Gastrocnemius medialis (tissue), 4 donors: ENCODE measurements at regions not wholly inside any gene's neighbourhood (a gene's known extent, or its start where the extent isn't known, plus 50 kb on each side); places are given as distances from the start of the nearest gene placed in this dataset.
"Not testable (repeated sequence)": the region's sequence is repeated elsewhere in the genome, so short reads cannot be mapped to it uniquely, and the experiment has no call there.

ENCODE experiments used
- ATAC-seq, 2 donors: fragments of 150-250 bp; one replicate each; pipeline ENCODE4 v1.9.1; 2016
- DNase-seq, 2 donors: peaks; one replicate each; pipeline ENCODE4 v3.0.0-alpha.2; 2019
- H3K27ac ChIP-seq, 4 donors: fragments of 200-600 bp; sonication (generic); 1 replicate in 1 of 4; 2 replicates in 3 of 4; pipeline ENCODE4 v1.5.1; 2016 to 2018; ENCODE audit warnings: mild to moderate bottlenecking in 2 of 4, moderate library complexity in 1 of 4
- H3K27me3 ChIP-seq, 3 donors: fragments of 200-600 bp; sonication (generic) in 2 of 3; 1 replicate in 1 of 3; 2 replicates in 2 of 3; pipeline versions ENCODE4 v1.5.1 to v1.6.0; 2016 to 2019; ENCODE audit warnings: mild to moderate bottlenecking in 1 of 3, moderate library complexity in 1 of 3
- H3K36me3 ChIP-seq, 2 donors: fragments of 200-600 bp; sonication (generic) in 1 of 2; one replicate each; pipeline ENCODE4 v1.5.1; 2017 to 2018
- H3K4me1 ChIP-seq, 2 donors: fragments of 200-600 bp; sonication (generic) in 1 of 2; one replicate each; pipeline ENCODE4 v1.5.1; 2016 to 2017; ENCODE audit warnings: mild to moderate bottlenecking in 2 of 2
- H3K4me3 ChIP-seq, 4 donors: fragments of 200-600 bp; sonication (generic) in 3 of 4; 1 replicate in 1 of 4; 2 replicates in 3 of 4; pipeline ENCODE4 v1.5.1; 2016 to 2019; ENCODE audit warnings: mild to moderate bottlenecking in 2 of 4
- H3K9me3 ChIP-seq, 3 donors: fragments of 200-600 bp; sonication (generic) in 2 of 3; 1 replicate in 1 of 3; 2 replicates in 2 of 3; pipeline ENCODE4 v1.5.1; 2016 to 2019
- POLR2A ChIP-seq, 2 donors: fragments of 450-650 bp; IDR thresholded peaks; one replicate each; pipeline ENCODE4 v1.6.1; 2017; ENCODE audit warnings: antibody characterized with exemption in 2 of 2, mild to moderate bottlenecking in 2 of 2, moderate library complexity in 2 of 2
- in situ Hi-C, 4 donors: fragments of 200-750 bp; cut with MboI; loops; one replicate each; pipeline versions ENCODE4 v1.15.0 to v1.8.0; 2017; ENCODE audit warnings: low sequenced_read_pairs in 4 of 4
- intact Hi-C: fragments of 100-400 bp; cut with DNase I; formaldehyde crosslinking; loops from one replicate; pipeline ENCODE4 v1.15.1; 2023; ENCODE audit warnings: low total_unique reads
- TF ChIP-seq, protein P1 (sequence below), 5 experiments: fragments of 450-650 bp in 3 of 5; fragments of 200-600 bp in 2 of 5; sonication (generic) in 2 of 5; IDR thresholded peaks in 4 of 5; conservative IDR thresholded peaks in 1 of 5; 1 replicate in 4 of 5; 2 replicates in 1 of 5; pipeline ENCODE4 v1.5.1; 2016 to 2019; ENCODE audit warnings: antibody characterized with exemption in 5 of 5, mild to moderate bottlenecking in 3 of 5, moderate library complexity in 3 of 5

DNA sequence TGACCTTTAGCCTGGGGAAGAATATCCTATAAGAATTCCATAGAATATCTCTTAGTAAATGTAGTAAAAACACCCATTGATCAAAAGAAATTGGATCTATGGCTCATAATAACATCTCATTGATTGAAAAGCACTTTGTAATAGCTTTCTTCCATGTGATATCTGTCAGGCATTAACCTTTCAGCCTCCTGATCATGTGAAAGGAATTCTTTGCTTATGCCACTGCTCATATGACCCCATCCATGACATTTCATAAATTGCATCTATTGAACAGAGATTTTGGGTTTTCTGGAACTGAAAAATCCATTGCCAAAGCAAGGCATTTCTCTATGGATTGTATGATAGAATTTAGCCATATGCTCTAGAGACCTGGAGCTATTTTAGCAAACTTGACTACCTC, 519.3 kb upstream of the PFKP start:
- TF ChIP-seq, protein P1, sequence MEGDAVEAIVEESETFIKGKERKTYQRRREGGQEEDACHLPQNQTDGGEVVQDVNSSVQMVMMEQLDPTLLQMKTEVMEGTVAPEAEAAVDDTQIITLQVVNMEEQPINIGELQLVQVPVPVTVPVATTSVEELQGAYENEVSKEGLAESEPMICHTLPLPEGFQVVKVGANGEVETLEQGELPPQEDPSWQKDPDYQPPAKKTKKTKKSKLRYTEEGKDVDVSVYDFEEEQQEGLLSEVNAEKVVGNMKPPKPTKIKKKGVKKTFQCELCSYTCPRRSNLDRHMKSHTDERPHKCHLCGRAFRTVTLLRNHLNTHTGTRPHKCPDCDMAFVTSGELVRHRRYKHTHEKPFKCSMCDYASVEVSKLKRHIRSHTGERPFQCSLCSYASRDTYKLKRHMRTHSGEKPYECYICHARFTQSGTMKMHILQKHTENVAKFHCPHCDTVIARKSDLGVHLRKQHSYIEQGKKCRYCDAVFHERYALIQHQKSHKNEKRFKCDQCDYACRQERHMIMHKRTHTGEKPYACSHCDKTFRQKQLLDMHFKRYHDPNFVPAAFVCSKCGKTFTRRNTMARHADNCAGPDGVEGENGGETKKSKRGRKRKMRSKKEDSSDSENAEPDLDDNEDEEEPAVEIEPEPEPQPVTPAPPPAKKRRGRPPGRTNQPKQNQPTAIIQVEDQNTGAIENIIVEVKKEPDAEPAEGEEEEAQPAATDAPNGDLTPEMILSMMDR (IDR thresholded peaks at IDR 0.05 in 4 of 5, conservative IDR thresholded peaks at IDR 0.05 in 1 of 5) = no peak
- no peak for TF ChIP-seq POLR2A (IDR thresholded peaks at IDR 0.05)
- H3K27me3 ChIP-seq = no peaks in the 10 kb centered on the region
- in situ Hi-C loops (no loop called here), intact Hi-C loops (no loop called here)
- ATAC-seq (no peak), DNase-seq (no peak)
- no peak overlapping the region for H3K27ac ChIP-seq
- H3K4me3 ChIP-seq = no peak overlapping the region
- H3K4me1 ChIP-seq = no peaks in the 10 kb centered on the region
- H3K36me3 ChIP-seq = no peaks in the 10 kb centered on the region
- H3K9me3 ChIP-seq = no peaks in the 10 kb centered on the region

DNA sequence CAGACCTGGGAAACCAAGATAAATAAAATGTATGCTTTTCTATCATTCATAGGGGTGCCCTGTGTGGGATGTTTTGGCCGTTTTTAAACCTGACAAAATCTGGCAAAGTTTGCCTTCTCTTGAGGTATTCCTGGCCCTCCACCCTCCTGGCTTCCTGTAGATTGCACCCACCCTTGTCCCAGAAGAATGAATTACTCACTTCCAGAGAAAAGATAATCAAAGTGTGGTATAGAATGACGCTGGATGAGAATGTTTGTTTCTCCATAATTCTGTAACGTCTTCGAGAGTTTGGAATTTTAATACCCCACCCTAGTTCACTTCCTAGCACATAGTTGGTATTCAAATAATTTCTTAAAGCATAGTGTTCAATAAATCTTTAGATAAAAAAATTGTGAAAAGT, 519.7 kb upstream of the PFKP start:
- in situ Hi-C loops (no loop called here), intact Hi-C loops (no loop called here)
- H3K36me3 ChIP-seq = no peaks in the 10 kb centered on the region
- H3K27ac ChIP-seq = no peak overlapping the region
- TF ChIP-seq, protein P1 (IDR thresholded peaks at IDR 0.05 in 4 of 5, conservative IDR thresholded peaks at IDR 0.05 in 1 of 5) = no peak
- no peak for TF ChIP-seq POLR2A (IDR thresholded peaks at IDR 0.05)
- DNase-seq = no peak
- no peaks in the 10 kb centered on the region for H3K9me3 ChIP-seq
- H3K4me1 ChIP-seq = no peaks in the 10 kb centered on the region
- H3K4me3 ChIP-seq = no peak overlapping the region
- H3K27me3 ChIP-seq = no peaks in the 10 kb centered on the region
- ATAC-seq = no peak

DNA sequence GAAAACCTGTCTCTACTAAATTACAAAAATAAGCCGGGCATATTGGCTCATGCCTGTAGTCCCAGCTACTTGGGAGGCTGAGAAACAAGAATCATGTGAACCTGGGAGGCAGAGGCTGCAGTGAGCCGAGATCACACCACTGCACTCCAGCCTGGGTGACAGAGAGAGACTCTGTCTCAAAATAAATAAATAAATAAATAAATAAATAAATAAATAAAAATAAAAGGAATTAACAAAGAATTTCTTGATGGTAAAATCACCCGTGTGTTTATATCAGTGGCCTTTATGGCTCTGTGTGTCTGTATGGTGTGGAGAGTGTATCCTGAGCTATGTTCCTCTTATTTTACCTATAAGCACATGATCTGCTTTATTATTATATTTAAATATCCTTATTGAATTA, 520.5 kb upstream of the PFKP start:
- in situ Hi-C loops, H3K27me3 ChIP-seq, H3K9me3 ChIP-seq, DNase-seq, H3K36me3 ChIP-seq, H3K4me1 ChIP-seq, intact Hi-C loops, H3K27ac ChIP-seq, ATAC-seq, H3K4me3 ChIP-seq: not testable (repeated sequence)

DNA sequence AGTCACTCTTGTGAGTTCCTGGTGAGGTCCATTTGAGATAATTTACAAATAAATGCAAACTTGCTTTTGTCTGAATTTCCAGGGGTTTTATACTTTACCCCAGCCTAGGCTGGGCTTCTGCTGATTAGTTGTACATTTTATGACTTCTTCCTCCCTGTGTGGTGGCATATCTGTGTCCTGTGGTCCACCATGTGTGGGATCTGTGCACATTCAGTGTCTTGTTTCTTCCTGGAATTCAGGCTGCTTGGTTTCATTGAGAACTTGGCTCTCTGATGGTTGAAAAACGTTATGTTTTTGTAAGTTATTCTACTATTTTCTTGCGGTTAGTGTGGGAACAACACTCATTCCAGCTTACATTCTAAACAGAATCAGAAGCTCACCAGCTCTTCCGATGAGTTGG, 523.4 kb upstream of the PFKP start:
- Histone ChIP-seq H3K4me3 (no peak overlapping the region), H3K27me3 (no peaks in the 10 kb centered on the region), H3K4me1 (no peaks in the 10 kb centered on the region), H3K9me3 (no peaks in the 10 kb centered on the region), H3K36me3 (no peaks in the 10 kb centered on the region), H3K27ac (no peak overlapping the region)
- no peak for ATAC-seq
- no peak for DNase-seq
- in situ Hi-C loops (no loop called here), intact Hi-C loops (no loop called here)
- no peak for TF ChIP-seq POLR2A (IDR thresholded peaks at IDR 0.05)
- TF ChIP-seq, protein P1 (IDR thresholded peaks at IDR 0.05 in 4 of 5, conservative IDR thresholded peaks at IDR 0.05 in 1 of 5) = no peak

DNA sequence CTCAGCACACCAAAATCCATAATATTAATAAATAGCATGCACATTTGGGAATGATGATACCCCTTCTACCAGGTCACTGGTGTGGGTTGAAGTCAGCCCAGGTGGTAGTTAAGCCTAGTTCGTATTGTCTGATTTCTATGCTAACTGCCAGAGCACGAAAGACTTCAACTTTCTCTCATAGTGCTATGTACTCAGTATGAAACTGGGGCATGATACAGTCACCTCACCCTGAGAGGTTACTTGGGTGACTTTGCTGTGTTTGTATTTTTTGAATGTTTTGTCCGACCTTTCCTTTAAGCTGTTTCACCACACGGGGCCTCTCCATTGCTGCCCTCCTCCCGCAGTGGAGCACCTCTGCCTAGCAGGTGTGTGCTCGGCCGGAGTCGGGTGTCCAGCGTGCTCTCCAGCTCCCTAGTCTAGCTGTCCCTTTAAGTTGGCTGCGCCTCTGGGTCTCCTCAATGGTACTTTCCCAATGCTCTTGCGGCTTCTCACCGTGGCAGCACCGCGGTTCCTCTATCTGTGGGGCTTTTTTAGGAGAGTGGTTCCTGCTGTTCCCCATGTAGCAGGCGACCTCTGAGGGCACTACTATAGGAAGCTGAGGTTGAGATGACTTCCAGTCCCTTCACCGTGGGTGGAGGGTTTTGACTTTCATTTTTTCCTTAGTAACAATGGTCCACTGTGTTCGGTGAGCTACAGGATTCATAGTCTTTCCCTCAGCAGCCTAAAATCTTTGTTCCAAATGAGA, 524.0 kb upstream of the PFKP start:
- no peak overlapping the region for H3K4me3 ChIP-seq
- H3K27ac ChIP-seq = no peak overlapping the region
- H3K27me3 ChIP-seq = no peaks in the 10 kb centered on the region
- no peak for TF ChIP-seq POLR2A (IDR thresholded peaks at IDR 0.05)
- ATAC-seq (no peak), DNase-seq (no peak)
- no peaks in the 10 kb centered on the region for H3K4me1 ChIP-seq
- in situ Hi-C loops = no loop called here
- no peaks in the 10 kb centered on the region for H3K36me3 ChIP-seq
- intact Hi-C loops = no loop called here
- H3K9me3 ChIP-seq = no peaks in the 10 kb centered on the region

DNA sequence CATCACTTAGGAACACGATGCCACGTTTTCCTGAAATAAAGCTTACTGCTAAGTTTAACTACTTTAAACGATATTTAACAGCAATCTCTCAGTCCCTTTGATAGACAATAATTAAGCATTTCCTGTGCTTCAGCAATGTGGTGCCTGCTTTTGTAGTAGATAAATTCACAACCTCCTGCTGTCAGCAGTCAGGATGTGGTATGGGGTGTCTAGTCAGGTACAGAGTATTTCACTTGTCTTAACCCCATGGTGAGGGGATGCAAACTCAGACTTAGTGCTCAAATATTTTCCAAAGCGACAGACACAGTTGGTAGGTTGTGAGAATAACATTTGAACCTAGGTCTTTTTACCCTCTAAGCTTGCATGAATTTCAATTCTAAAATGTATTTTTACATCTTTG, 526.2 kb upstream of the PFKP start:
- Histone ChIP-seq H3K27ac (no peak overlapping the region), H3K4me3 (no peak overlapping the region), H3K4me1 (no peaks in the 10 kb centered on the region), H3K9me3 (no peaks in the 10 kb centered on the region), H3K27me3 (no peaks in the 10 kb centered on the region), H3K36me3 (no peaks in the 10 kb centered on the region)
- ATAC-seq (no peak), DNase-seq (no peak)
- TF ChIP-seq POLR2A (IDR thresholded peaks at IDR 0.05) = no peak
- TF ChIP-seq, protein P1 (IDR thresholded peaks at IDR 0.05 in 4 of 5, conservative IDR thresholded peaks at IDR 0.05 in 1 of 5) = no peak
- in situ Hi-C loops (no loop called here), intact Hi-C loops (no loop called here)
